ENCODE measurements at regions not wholly inside any gene's neighbourhood (a gene's known extent, or its start where the extent isn't known, plus 50 kb on each side); places are given as distances from the start of the nearest gene placed in this dataset.

DNA sequence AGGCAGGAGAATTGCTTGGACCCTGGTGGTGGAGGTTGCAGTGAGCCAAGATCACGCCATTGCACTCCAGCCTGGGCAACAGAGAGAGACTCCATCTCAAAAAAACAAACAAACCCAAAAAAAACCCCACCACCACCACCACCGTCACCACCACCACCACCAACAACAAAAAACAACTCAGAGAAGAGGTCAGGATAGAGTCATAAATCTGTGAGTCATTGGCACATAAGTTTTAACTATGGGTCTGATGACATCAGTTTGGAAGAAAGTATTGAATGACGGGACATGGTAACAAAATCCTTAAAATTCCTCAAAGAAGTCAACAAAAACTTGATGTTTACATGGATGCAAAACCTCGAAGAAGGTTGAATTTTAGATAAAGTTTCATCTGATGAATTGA, 288.0 kb upstream of the SFRP2 start:
- in situ Hi-C loops (cut with MboI; ENCODE audit: low sequenced_read_pairs), result no loop called here
- Histone ChIP-seq H3K4me3 (no peak overlapping the region), H3K4me1 (no peaks in the 10 kb centered on the region), H3K36me3 (replicated peaks) (no peaks in the 10 kb centered on the region), H3K27me3 (ENCODE audit: low read depth) (no peaks in the 10 kb centered on the region), H3K9me3 (no peaks in the 10 kb centered on the region)
- DNase-seq (ENCODE audit: low spot score in 2 of 2), result no peak

DNA sequence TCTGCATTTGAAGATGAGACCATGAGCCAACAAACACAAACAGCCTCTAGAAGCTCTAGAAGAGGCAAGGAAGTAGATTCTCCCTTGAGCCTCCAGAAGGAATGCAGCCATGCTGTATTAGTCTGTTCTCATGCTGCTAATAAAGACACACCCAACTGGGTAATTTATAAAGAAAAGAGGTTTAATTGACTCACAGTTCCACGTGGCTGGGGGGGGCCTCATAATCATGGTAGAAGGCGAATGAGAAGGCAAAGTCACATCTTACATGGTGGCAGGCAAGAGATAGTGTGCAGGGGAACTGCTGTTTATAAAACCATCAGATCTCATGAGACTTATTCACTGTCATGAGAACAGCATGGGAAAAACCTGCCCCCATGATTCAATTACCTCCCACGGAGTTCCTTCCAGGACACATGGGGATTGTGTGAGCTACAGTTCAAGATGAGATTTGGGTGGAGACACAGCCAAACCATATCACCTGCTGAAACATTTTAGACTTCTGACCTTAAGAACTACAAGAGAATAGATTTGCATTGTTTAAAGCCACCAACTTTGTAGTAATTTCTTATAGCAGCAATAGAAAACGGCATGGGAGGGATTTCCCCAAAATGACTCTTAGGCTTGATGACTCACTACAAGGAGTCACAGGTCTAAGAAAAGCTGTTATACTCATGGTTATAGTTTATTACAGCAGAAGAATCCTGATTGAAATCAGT, 284.4 kb upstream of the SFRP2 start:
- Histone ChIP-seq H3K27me3 (ENCODE audit: low read depth) (no peaks in the 10 kb centered on the region), H3K4me3 (no peak overlapping the region), H3K9me3 (no peaks in the 10 kb centered on the region), H3K4me1 (no peaks in the 10 kb centered on the region), H3K36me3 (replicated peaks) (no peaks in the 10 kb centered on the region)
- in situ Hi-C loops (cut with MboI; ENCODE audit: low sequenced_read_pairs), result no loop called here
- DNase-seq (ENCODE audit: low spot score in 2 of 2), result no peak

- Histone ChIP-seq H3K4me3 (no peak overlapping the region), H3K4me1 (no peaks in the 10 kb centered on the region), H3K27me3 (ENCODE audit: low read depth) (no peaks in the 10 kb centered on the region), H3K9me3 (no peaks in the 10 kb centered on the region), H3K36me3 (replicated peaks) (no peaks in the 10 kb centered on the region)
- DNase-seq (ENCODE audit: low spot score in 2 of 2), result no peak
- in situ Hi-C loops (cut with MboI; ENCODE audit: low sequenced_read_pairs), result no loop called here
Observed at GRCh38 chr4:154067786-154068185, 278.9 kb upstream of the SFRP2 start.

DNA sequence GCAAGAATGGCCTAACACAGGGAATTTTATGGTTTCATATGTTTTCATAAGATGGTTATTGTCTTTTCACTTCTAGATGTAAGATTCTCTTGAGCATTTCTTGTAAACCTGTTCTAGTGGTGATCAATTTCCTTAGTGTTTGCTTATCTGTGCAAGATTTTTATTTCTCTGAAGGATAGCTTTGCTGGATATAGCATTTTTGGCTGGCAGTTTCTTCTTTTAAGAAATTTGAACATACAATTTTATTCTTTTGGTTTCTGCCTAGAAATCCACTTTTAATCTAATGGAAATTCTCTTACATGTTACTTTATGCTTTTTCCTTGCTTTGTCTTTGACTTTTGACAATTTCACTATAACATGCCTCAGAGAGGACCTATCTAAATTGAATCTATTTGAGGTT, 276.5 kb upstream of the SFRP2 start:
- in situ Hi-C loops (cut with MboI; ENCODE audit: low sequenced_read_pairs), result no loop called here
- Histone ChIP-seq H3K27me3 (ENCODE audit: low read depth) (no peaks in the 10 kb centered on the region), H3K4me3 (no peak overlapping the region), H3K9me3 (no peaks in the 10 kb centered on the region), H3K4me1 (no peaks in the 10 kb centered on the region), H3K36me3 (replicated peaks) (no peaks in the 10 kb centered on the region)
- DNase-seq (ENCODE audit: low spot score in 2 of 2), result no peak

DNA sequence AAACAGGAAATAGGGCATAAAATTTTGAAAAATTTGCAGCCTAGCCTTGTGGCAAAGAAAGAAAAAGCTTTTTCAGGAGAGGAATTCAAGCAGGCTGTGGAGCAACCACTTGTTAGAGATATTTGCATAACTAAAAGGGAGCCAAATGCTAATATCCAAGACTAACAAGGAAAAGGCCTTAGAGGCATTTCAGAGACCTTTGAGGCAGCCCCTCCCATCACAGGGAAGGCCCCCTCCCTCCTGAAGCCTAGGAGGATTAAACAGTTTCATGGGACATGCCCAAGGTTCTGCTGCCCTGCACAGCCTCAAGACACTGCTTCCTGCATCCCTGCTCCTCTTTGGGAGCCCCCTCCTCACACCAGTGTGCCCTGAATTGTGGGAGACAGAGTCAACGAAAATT, 275.4 kb upstream of the SFRP2 start:
- no peaks in the 10 kb centered on the region for H3K36me3 ChIP-seq (replicated peaks)
- no peaks in the 10 kb centered on the region for H3K9me3 ChIP-seq
- no peaks in the 10 kb centered on the region for H3K4me1 ChIP-seq
- in situ Hi-C loops (cut with MboI; ENCODE audit: low sequenced_read_pairs), result no loop called here
- DNase-seq (ENCODE audit: low spot score in 2 of 2), result no peak
- H3K27me3 ChIP-seq (ENCODE audit: low read depth), result no peaks in the 10 kb centered on the region
- H3K4me3 ChIP-seq, result no peak overlapping the region

DNA sequence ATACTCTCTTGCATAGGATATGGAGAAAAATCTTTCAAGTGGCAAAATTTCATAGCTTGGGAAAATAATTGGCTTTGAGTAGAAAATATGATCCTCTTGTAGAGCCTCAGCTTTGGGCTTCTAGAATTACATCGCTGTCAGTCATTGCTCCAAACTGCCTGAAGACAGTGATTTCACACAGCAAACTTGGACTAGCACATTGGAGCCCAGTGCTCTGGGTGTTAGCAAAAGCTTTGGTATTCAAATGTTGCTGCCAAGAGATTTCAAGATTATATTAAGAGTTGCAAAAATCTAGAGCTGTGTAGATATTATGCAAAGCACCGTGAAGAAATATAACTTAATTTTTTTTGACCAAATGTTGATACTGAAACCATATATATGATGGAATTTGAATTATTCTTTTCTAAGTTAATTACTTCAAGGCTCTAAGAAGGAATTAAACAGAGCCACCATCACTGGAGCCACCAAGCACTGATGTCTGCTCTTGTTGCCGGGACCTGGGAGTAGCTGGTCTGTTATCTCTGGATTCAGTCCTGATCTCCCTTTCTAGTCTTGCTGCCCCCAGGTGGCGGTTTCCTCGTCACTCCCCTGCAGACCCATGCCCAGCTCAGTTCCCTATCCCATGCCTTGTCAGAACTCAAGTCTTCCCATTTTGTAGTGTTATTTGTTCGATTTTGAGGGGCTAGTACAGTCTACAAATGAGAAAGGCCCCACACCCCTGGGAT, 260.7 kb upstream of the SFRP2 start:
- in situ Hi-C loops (cut with MboI; ENCODE audit: low sequenced_read_pairs), result no loop called here
- H3K4me3 ChIP-seq, result no peak overlapping the region
- no peaks in the 10 kb centered on the region for H3K9me3 ChIP-seq
- no peaks in the 10 kb centered on the region for H3K27me3 ChIP-seq (ENCODE audit: low read depth)
- DNase-seq (ENCODE audit: low spot score in 2 of 2), result peak in 1 of 2 experiments; percentile 43
- H3K36me3 ChIP-seq (replicated peaks), result no peaks in the 10 kb centered on the region
- no peaks in the 10 kb centered on the region for H3K4me1 ChIP-seq

GRCh38 chr4:154047733-154048132, 258.9 kb upstream of the SFRP2 start:
- DNase-seq (ENCODE audit: low spot score in 2 of 2), result no peak
- Histone ChIP-seq H3K36me3 (replicated peaks) (no peaks in the 10 kb centered on the region), H3K4me1 (no peaks in the 10 kb centered on the region), H3K27me3 (ENCODE audit: low read depth) (no peaks in the 10 kb centered on the region), H3K4me3 (no peak overlapping the region), H3K9me3 (no peaks in the 10 kb centered on the region)
- in situ Hi-C loops (cut with MboI; ENCODE audit: low sequenced_read_pairs), result no loop called here

DNA sequence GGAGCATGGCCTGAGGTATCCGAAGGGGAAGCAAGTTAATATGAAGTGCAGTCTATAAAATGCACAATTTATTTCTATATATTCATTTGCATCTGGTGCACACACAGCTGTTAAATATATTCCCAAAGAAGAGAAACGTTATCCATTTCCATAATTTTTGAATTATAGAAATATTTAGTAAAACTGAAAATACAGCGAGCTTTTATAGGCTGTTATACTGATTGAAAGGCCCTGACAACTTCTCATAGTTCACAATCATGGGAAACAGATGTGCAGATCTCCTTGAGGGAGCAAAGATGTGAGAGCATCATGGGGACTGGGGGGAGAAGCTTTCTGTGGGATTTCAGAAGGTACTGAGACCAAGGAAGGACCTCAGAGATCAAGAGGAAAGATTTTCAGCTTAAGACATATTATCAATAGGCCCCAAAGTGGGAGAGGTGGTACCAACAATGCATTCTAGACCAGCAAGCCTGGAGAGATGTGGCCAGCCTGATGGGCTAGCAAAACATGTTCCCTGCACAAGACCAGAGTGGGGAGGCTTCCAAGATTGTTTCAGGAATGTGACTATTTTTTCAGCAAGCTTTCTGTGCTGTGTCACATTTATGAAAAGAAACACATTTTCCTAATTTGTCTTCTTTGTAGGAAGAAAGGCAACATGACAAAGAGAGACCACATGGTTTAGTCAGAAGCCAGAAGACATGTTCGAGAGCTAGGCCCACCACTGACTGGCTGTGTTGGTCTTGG, 256.0 kb upstream of the SFRP2 start:
- in situ Hi-C loops (cut with MboI; ENCODE audit: low sequenced_read_pairs), result no loop called here
- Histone ChIP-seq H3K4me3 (no peak overlapping the region), H3K9me3 (no peaks in the 10 kb centered on the region), H3K4me1 (no peaks in the 10 kb centered on the region), H3K27me3 (ENCODE audit: low read depth) (no peaks in the 10 kb centered on the region), H3K36me3 (replicated peaks) (no peaks in the 10 kb centered on the region)
- no peak for DNase-seq (ENCODE audit: low spot score in 2 of 2)

DNA sequence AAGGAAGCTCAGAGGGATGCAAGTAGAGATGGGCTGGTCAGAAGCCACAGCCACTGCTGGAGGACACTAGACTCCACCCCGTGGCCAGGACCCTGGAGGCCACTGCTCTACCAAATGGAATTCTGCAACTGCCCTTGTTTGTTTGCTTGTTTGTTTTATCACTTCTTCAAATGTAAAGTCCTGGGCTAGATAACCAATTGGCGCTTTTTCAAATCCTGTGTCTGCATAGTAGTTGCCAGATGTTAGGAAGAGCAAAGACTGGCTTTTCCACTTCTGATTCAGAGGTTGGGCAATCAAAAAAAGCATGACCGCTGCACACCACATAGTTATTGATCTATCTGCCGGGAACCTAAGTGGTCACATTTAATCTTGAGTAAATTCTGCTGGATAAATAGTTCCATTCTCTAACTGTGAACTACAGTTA, 255.2 kb upstream of the SFRP2 start:
- in situ Hi-C loops (cut with MboI; ENCODE audit: low sequenced_read_pairs), result no loop called here
- Histone ChIP-seq H3K4me1 (no peaks in the 10 kb centered on the region), H3K9me3 (no peaks in the 10 kb centered on the region), H3K36me3 (replicated peaks) (no peaks in the 10 kb centered on the region), H3K4me3 (no peak overlapping the region), H3K27me3 (ENCODE audit: low read depth) (no peaks in the 10 kb centered on the region)
- DNase-seq (ENCODE audit: low spot score in 2 of 2), result no peak

- in situ Hi-C loops (cut with MboI; ENCODE audit: low sequenced_read_pairs), result no loop called here
- no peaks in the 10 kb centered on the region for H3K36me3 ChIP-seq (replicated peaks)
- DNase-seq (ENCODE audit: low spot score in 2 of 2), result no peak
- H3K27me3 ChIP-seq (ENCODE audit: low read depth), result no peaks in the 10 kb centered on the region
- no peaks in the 10 kb centered on the region for H3K9me3 ChIP-seq
- no peak overlapping the region for H3K4me3 ChIP-seq
- H3K4me1 ChIP-seq, result no peaks in the 10 kb centered on the region
Observed at GRCh38 chr4:154041640-154042039, 252.8 kb upstream of the SFRP2 start.

GRCh38 chr4:154039435-154040343, 250.8 kb upstream of the SFRP2 start:
- in situ Hi-C loops (cut with MboI; ENCODE audit: low sequenced_read_pairs), result no loop called here
- no peak overlapping the region for H3K4me3 ChIP-seq
- no peaks in the 10 kb centered on the region for H3K36me3 ChIP-seq (replicated peaks)
- no peaks in the 10 kb centered on the region for H3K9me3 ChIP-seq
- DNase-seq (ENCODE audit: low spot score in 2 of 2), result no peak
- H3K27me3 ChIP-seq (ENCODE audit: low read depth), result no peaks in the 10 kb centered on the region
- no peaks in the 10 kb centered on the region for H3K4me1 ChIP-seq

DNA sequence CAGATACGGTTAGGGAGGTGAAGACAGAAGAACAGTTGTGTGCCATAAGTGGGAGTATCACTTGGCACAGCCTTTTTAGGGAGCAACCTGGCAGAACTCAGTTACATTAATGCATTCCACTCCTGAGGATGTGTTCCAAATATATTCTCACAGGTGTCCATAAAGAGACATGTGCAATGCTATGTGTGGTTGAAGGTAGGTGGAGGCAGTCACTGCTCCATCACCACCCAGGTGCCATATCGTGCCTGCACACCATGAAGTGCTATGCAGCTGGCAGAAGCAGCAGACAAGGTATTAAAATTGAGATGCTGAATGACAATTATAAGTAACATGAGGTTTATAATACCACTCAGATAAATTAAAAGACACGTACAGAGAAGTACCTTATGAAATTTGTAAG, 248.0 kb upstream of the SFRP2 start:
- no peaks in the 10 kb centered on the region for H3K4me1 ChIP-seq
- H3K9me3 ChIP-seq, result no peaks in the 10 kb centered on the region
- H3K36me3 ChIP-seq (replicated peaks), result no peaks in the 10 kb centered on the region
- DNase-seq (ENCODE audit: low spot score in 2 of 2), result no peak
- H3K4me3 ChIP-seq, result no peak overlapping the region
- no peaks in the 10 kb centered on the region for H3K27me3 ChIP-seq (ENCODE audit: low read depth)
- in situ Hi-C loops (cut with MboI; ENCODE audit: low sequenced_read_pairs), result no loop called here

DNA sequence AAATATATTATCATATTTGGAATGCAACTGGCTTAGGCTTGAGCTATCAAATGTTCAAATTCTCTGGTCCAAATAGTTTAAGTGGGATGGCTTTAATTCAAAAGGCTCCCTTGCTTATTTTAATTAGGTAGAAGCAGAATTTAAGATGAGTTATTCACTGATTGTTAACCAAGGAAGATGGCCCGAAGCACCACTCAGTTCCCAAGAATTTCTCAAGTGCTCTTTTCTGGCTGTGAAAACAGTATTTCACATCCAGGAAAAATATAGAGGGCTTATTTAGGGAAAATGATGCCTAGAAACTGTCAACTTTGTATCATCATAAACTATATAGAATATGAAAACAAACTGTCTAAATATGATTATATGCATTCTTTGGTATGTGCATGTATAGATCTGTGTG, 246.5 kb upstream of the SFRP2 start:
- H3K4me3 ChIP-seq, result no peak overlapping the region
- no peak for DNase-seq (ENCODE audit: low spot score in 2 of 2)
- in situ Hi-C loops (cut with MboI; ENCODE audit: low sequenced_read_pairs), result no loop called here
- no peaks in the 10 kb centered on the region for H3K36me3 ChIP-seq (replicated peaks)
- no peaks in the 10 kb centered on the region for H3K27me3 ChIP-seq (ENCODE audit: low read depth)
- no peaks in the 10 kb centered on the region for H3K4me1 ChIP-seq
- no peaks in the 10 kb centered on the region for H3K9me3 ChIP-seq
